Neural progenitor cell (in vitro differentiated cells): ENCODE measurements at regions not wholly inside any gene's neighbourhood (a gene's known extent, or its start where the extent isn't known, plus 50 kb on each side); places are given as distances from the start of the nearest gene placed in this dataset.

Source experiments
- EZH2 ChIP-seq: fragments of 200-600 bp; sonication (generic); IDR thresholded peaks from 2 replicates; pipeline ENCODE4 v1.6.1; 2017; ENCODE audit warnings: antibody characterized with exemption, mild to moderate bottlenecking, moderate library complexity
- TF ChIP-seq, protein P1 (sequence below): fragments of 200-600 bp; sonication (generic); IDR thresholded peaks from 2 replicates; pipeline ENCODE4 v1.5.1; 2017; ENCODE audit warnings: antibody characterized with exemption, mild to moderate bottlenecking

DNA sequence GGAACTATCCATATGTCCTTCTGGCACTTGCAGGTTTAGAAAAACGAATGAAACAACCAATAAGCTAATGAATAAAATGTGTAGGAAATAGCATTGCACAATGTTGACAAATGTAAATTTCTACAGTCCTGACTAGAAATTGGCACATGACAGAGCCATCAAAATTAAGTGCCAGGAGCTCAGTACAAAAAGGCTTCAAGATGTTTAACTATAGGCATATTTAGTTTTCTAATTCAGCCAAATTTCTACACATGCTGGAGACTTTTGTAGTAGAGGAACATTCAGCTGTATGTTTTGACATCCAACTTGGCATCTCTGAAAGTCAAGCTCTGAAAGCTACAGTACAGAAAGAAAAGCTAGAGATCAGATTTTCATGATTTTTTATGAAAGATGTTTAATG is 1999.4 kb upstream of the AGA start:
- TF ChIP-seq, protein P1, sequence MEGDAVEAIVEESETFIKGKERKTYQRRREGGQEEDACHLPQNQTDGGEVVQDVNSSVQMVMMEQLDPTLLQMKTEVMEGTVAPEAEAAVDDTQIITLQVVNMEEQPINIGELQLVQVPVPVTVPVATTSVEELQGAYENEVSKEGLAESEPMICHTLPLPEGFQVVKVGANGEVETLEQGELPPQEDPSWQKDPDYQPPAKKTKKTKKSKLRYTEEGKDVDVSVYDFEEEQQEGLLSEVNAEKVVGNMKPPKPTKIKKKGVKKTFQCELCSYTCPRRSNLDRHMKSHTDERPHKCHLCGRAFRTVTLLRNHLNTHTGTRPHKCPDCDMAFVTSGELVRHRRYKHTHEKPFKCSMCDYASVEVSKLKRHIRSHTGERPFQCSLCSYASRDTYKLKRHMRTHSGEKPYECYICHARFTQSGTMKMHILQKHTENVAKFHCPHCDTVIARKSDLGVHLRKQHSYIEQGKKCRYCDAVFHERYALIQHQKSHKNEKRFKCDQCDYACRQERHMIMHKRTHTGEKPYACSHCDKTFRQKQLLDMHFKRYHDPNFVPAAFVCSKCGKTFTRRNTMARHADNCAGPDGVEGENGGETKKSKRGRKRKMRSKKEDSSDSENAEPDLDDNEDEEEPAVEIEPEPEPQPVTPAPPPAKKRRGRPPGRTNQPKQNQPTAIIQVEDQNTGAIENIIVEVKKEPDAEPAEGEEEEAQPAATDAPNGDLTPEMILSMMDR: no peak
- no peak for TF ChIP-seq EZH2
